ENCODE measurements at regions not wholly inside any gene's neighbourhood (a gene's known extent, or its start where the extent isn't known, plus 50 kb on each side); places are given as distances from the start of the nearest gene placed in this dataset.

- intact Hi-C loops (cut with micrococcal nuclease; ENCODE audit: unreplicated experiment), result no loop called here
- H3K9me3 ChIP-seq, result no peaks in the 10 kb centered on the region; the same call in 1 of the 2 replicates
- Mint-ChIP-seq H3K27me3 (ENCODE audit: insufficient read depth, unreplicated experiment) (peaks cover 10% of the 10 kb centered on the region), H3K9me3 (ENCODE audit: unreplicated experiment) (no peaks in the 10 kb centered on the region), H3K4me1 (ENCODE audit: low read depth, unreplicated experiment) (no peaks in the 10 kb centered on the region), H3K36me3 (ENCODE audit: insufficient read depth, unreplicated experiment) (no peaks in the 10 kb centered on the region), H3K4me3 (ENCODE audit: unreplicated experiment) (no peak overlapping the region), H3K27ac (ENCODE audit: unreplicated experiment) (no peak overlapping the region)
- no peaks in the 10 kb centered on the region for H3K4me1 ChIP-seq
- ChIA-PET POLR2A (no interaction called here), CTCF (no interaction called here)
- no peaks in the 10 kb centered on the region for H3K36me3 ChIP-seq (ENCODE audit: control insufficient read depth, insufficient read depth, low read length)
- no peaks in the 10 kb centered on the region for H3K27me3 ChIP-seq (replicated peaks; ENCODE audit: control insufficient read depth, insufficient read depth, low read length)
- no peak overlapping the region for H3K4me3 ChIP-seq (ENCODE audit: low read depth, low read length)
- no TSS peak for BruUV-seq (replicated peaks)
- no peak for DNase-seq
- no peak for TF ChIP-seq CTCF (IDR thresholded peaks at IDR 0.05; ENCODE audit: insufficient read depth in 1 of 2, low read depth in 1 of 2, low read length in 1 of 2, severe bottlenecking in 1 of 2, unreplicated experiment in 1 of 2)
Measured at GRCh38 chr10:108836362-108836761, 1086.9 kb downstream of the XPNPEP1 start.

DNA sequence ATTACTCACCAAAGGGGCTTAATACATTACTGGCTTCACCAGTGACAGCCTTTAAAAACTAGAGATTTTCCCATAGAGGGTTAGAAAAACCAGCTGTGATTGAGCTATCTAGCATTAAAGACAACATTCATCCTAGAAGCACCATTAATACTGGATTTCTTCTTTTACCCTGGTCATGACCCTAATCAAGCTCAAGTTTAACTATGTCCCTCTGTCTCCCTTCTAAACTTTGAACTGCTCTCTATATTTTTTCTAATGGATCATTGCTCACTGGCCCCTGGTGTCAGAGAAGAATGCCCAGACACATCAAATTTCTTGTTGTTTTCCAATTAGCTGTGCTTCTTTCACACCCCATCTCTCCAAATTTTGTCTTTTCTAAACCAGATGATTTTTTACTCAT, 1101.3 kb downstream of the XPNPEP1 start:
- no peaks in the 10 kb centered on the region for H3K27me3 ChIP-seq (replicated peaks; ENCODE audit: control insufficient read depth, insufficient read depth, low read length)
- no peaks in the 10 kb centered on the region for H3K36me3 ChIP-seq (ENCODE audit: control insufficient read depth, insufficient read depth, low read length)
- ChIA-PET CTCF (no interaction called here), POLR2A (no interaction called here)
- TF ChIP-seq CTCF (IDR thresholded peaks at IDR 0.05; ENCODE audit: insufficient read depth in 1 of 2, low read depth in 1 of 2, low read length in 1 of 2, severe bottlenecking in 1 of 2, unreplicated experiment in 1 of 2), result no peak
- H3K27me3 Mint-ChIP-seq (ENCODE audit: insufficient read depth, unreplicated experiment), result no peaks in the 10 kb centered on the region
- no peaks in the 10 kb centered on the region for H3K4me1 Mint-ChIP-seq (ENCODE audit: low read depth, unreplicated experiment)
- no peaks in the 10 kb centered on the region for H3K9me3 Mint-ChIP-seq (ENCODE audit: unreplicated experiment)
- H3K4me1 ChIP-seq, result no peaks in the 10 kb centered on the region
- H3K4me3 Mint-ChIP-seq (ENCODE audit: unreplicated experiment), result no peak overlapping the region
- no peaks in the 10 kb centered on the region for H3K36me3 Mint-ChIP-seq (ENCODE audit: insufficient read depth, unreplicated experiment)
- no peaks in the 10 kb centered on the region for H3K9me3 ChIP-seq
- intact Hi-C loops (cut with micrococcal nuclease; ENCODE audit: unreplicated experiment), result no loop called here
- H3K27ac Mint-ChIP-seq (ENCODE audit: unreplicated experiment), result no peak overlapping the region
- no TSS peak for BruUV-seq (replicated peaks)
- DNase-seq, result no peak
- H3K4me3 ChIP-seq (ENCODE audit: low read depth, low read length), result no peak overlapping the region

DNA sequence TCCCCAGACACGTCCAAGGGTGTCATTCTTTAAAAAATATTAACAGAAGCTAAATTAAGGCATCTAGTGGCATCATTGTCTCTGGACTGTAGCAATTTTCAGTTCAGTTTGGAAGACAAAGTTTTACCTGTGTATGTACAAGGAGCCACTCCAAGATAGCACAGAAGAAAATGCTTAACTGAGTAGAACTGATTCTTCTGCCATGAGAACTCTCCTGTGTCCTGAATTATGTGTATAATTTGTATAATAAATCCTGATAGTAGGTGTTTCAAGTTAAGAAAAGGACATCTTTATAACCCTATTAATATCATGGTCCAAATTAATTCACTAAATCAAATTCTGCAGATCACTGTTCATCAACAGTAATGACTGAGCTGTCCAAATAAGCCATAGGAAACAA, 1104.0 kb downstream of the XPNPEP1 start:
- no TSS peak for BruUV-seq (replicated peaks)
- TF ChIP-seq CTCF (IDR thresholded peaks at IDR 0.05; ENCODE audit: insufficient read depth in 1 of 2, low read depth in 1 of 2, low read length in 1 of 2, severe bottlenecking in 1 of 2, unreplicated experiment in 1 of 2), result no peak
- Mint-ChIP-seq H3K9me3 (ENCODE audit: unreplicated experiment) (no peaks in the 10 kb centered on the region), H3K27ac (ENCODE audit: unreplicated experiment) (no peak overlapping the region), H3K27me3 (ENCODE audit: insufficient read depth, unreplicated experiment) (peaks cover 6% of the 10 kb centered on the region), H3K4me3 (ENCODE audit: unreplicated experiment) (no peak overlapping the region), H3K4me1 (ENCODE audit: low read depth, unreplicated experiment) (no peaks in the 10 kb centered on the region), H3K36me3 (ENCODE audit: insufficient read depth, unreplicated experiment) (no peaks in the 10 kb centered on the region)
- POLR2A ChIA-PET, result no interaction called here
- Histone ChIP-seq H3K27me3 (replicated peaks; ENCODE audit: control insufficient read depth, insufficient read depth, low read length) (no peaks in the 10 kb centered on the region), H3K4me1 (no peaks in the 10 kb centered on the region), H3K9me3 (no peaks in the 10 kb centered on the region), H3K4me3 (ENCODE audit: low read depth, low read length) (no peak overlapping the region), H3K36me3 (ENCODE audit: control insufficient read depth, insufficient read depth, low read length) (no peaks in the 10 kb centered on the region)
- no peak for DNase-seq
- intact Hi-C loops (cut with micrococcal nuclease; ENCODE audit: unreplicated experiment), result no loop called here
- CTCF ChIA-PET, result no interaction called here
